ENCODE measurements at regions not wholly inside any gene's neighbourhood (a gene's known extent, or its start where the extent isn't known, plus 50 kb on each side); places are given as distances from the start of the nearest gene placed in this dataset.

DNA sequence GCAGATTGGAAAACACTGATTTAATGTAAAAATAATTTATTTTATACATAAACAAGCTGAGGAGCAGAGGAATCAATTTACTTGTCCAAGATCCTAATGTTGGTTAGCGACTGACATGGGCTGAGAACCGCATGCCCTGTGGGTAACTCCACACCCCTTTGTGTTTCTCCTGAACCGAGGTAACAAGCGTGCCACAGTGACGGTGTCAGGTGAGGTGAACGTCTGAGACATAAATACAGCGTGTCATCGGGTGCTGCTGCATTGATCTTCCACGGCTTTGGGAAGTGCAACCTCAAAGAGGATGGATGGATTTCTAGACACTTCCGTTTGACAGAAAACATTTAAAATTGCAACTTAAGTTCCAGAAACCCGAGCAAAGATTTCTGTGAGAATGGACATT, 386.8 kb upstream of the ADARB2 start:
- TF ChIP-seq, protein P1, sequence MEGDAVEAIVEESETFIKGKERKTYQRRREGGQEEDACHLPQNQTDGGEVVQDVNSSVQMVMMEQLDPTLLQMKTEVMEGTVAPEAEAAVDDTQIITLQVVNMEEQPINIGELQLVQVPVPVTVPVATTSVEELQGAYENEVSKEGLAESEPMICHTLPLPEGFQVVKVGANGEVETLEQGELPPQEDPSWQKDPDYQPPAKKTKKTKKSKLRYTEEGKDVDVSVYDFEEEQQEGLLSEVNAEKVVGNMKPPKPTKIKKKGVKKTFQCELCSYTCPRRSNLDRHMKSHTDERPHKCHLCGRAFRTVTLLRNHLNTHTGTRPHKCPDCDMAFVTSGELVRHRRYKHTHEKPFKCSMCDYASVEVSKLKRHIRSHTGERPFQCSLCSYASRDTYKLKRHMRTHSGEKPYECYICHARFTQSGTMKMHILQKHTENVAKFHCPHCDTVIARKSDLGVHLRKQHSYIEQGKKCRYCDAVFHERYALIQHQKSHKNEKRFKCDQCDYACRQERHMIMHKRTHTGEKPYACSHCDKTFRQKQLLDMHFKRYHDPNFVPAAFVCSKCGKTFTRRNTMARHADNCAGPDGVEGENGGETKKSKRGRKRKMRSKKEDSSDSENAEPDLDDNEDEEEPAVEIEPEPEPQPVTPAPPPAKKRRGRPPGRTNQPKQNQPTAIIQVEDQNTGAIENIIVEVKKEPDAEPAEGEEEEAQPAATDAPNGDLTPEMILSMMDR (IDR thresholded peaks at IDR 0.05) = no peak
- intact Hi-C loops (cut with DNase I, micrococcal nuclease) = no loop called here
- Histone ChIP-seq H3K36me3 (ENCODE audit: low read depth) (no peaks in the 10 kb centered on the region), H3K4me3 (no peak overlapping the region), H3K9me3 (peaks cover 39% of the 10 kb centered on the region), H3K4me1 (ENCODE audit: low read depth) (no peaks in the 10 kb centered on the region)
- DNase-seq (no peak), ATAC-seq (no peak)

DNA sequence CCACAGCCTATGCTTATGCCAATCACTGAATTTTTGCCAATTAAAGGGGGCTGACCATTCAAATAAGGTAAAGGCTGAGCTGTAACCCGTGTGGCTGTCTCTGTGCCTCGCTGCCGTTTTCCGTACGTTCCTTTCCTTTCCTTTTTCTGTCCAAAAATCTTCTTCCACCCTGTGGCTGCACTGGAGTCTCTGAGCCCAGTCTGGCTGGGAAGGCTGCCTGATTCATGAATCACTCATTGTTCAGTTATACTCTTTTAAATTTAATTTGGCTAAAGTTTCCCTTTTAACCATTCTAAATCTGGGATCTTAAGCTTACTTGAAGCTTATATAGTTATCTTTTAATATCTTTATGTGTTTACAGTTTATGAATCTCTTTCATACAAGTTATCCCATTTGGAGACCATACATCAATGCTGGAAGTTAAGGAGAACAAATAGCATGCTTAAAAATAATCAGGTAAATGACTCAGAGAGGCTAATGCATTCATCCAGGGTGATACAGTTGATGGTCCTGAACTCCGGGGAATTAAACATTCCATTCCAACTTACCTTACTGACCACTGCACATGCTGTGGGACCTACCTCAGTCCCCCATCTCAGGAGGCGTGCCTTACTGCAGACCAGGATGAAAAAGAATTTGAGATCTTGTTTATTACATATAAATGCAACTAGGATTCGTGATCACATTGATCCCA, 385.3 kb upstream of the ADARB2 start:
- ATAC-seq = no peak
- Histone ChIP-seq H3K36me3 (ENCODE audit: low read depth) (no peaks in the 10 kb centered on the region), H3K9me3 (peaks cover 29% of the 10 kb centered on the region), H3K4me3 (no peak overlapping the region), H3K4me1 (ENCODE audit: low read depth) (no peaks in the 10 kb centered on the region)
- intact Hi-C loops (cut with DNase I, micrococcal nuclease) = no loop called here
- DNase-seq = no peak
- TF ChIP-seq, protein P1 (IDR thresholded peaks at IDR 0.05) = no peak

- TF ChIP-seq, protein P1 (IDR thresholded peaks at IDR 0.05) = no peak
- DNase-seq (no peak), ATAC-seq (no peak)
- intact Hi-C loops (cut with DNase I, micrococcal nuclease) = no loop called here
- Histone ChIP-seq H3K9me3 (peaks cover 35% of the 10 kb centered on the region), H3K36me3 (ENCODE audit: low read depth) (no peaks in the 10 kb centered on the region), H3K4me3 (no peak overlapping the region), H3K4me1 (ENCODE audit: low read depth) (no peaks in the 10 kb centered on the region)
Measured at GRCh38 chr10:2121929-2122328, 384.6 kb upstream of the ADARB2 start.

DNA sequence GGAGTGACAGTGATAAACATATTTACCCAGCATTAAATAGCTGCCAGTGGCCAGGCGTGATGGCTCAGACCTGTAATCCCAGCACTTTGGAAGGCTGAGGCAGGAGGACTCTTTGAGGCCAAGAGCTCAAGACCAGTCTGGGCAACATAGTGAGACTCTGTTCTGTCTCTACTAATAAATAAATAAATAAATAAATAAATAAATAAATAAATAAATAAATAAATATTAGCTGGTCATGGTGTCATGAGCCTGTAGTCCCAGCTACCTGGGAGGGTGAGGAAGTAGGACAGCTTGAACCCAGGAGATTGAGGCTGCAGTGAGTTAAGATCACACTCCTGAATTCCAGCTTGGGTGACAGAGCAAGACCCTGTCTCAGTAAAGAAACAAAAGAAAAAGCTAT, 384.0 kb upstream of the ADARB2 start:
- Histone ChIP-seq H3K36me3 (ENCODE audit: low read depth) (no peaks in the 10 kb centered on the region), H3K9me3 (peaks cover 40% of the 10 kb centered on the region), H3K4me1 (ENCODE audit: low read depth) (no peaks in the 10 kb centered on the region), H3K4me3 (no peak overlapping the region)
- no peak for DNase-seq
- ATAC-seq = no peak
- intact Hi-C loops (cut with DNase I, micrococcal nuclease) = no loop called here
- TF ChIP-seq, protein P1 (IDR thresholded peaks at IDR 0.05) = no peak

DNA sequence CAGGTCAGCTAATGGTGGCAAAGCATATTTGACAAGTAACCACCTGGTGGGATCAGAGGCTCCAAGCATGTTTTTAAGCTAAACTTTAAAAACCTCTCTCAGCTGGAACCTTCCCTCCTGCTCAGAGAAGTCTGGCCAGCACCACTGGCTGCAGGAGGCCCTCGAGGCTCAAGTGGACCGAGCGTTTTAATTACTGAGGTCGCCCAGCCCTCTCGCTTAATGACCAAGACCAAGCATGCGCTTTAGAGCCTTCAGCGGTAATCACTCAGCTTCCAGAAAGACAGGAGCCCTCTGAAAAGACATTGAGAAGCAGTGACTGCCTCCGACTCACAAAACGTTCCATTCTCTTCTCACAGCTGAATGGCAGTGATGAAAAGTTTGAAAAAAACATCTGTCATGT, 383.4 kb upstream of the ADARB2 start:
- Histone ChIP-seq H3K4me1 (ENCODE audit: low read depth) (no peaks in the 10 kb centered on the region), H3K9me3 (peaks cover 43% of the 10 kb centered on the region), H3K4me3 (no peak overlapping the region), H3K36me3 (ENCODE audit: low read depth) (no peaks in the 10 kb centered on the region)
- TF ChIP-seq, protein P1 (IDR thresholded peaks at IDR 0.05) = no peak
- DNase-seq (no peak), ATAC-seq (no peak)
- intact Hi-C loops (cut with DNase I, micrococcal nuclease) = no loop called here

DNA sequence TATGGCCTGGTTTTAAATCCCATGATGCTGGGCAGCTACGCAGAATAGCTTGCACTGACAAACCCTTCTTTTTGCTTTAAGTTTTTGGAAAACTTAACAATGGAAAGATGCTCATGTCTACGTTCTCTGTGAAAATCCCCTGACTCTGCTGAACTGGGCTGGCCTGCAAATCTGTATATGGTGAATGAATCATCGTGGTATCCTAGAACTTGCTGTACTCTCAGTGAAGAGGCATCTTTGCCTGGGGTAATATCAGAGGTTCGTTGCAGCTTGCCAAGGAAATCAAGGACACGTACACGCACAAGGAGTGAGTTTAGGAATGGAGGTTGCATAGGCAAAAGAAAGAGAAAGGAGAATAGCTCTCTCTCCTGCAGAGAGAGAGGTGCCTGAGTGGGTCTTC, 382.0 kb upstream of the ADARB2 start:
- intact Hi-C loops (cut with DNase I, micrococcal nuclease) = no loop called here
- H3K9me3 ChIP-seq = peaks cover 46% of the 10 kb centered on the region
- no peak overlapping the region for H3K4me3 ChIP-seq
- no peaks in the 10 kb centered on the region for H3K4me1 ChIP-seq (ENCODE audit: low read depth)
- TF ChIP-seq, protein P1 (IDR thresholded peaks at IDR 0.05) = no peak
- H3K36me3 ChIP-seq (ENCODE audit: low read depth) = no peaks in the 10 kb centered on the region
- DNase-seq (no peak), ATAC-seq (no peak)

Data from mucosa of descending colon (tissue), 3 donors.